Kidney capillary endothelial cell (primary cell): ENCODE measurements at regions not wholly inside any gene's neighbourhood (a gene's known extent, or its start where the extent isn't known, plus 50 kb on each side); places are given as distances from the start of the nearest gene placed in this dataset.

Experiments used
- DNase-seq: peaks from one replicate; pipeline ENCODE4 v3.0.0-alpha.2; 2018; ENCODE audit warnings: low spot score

DNA sequence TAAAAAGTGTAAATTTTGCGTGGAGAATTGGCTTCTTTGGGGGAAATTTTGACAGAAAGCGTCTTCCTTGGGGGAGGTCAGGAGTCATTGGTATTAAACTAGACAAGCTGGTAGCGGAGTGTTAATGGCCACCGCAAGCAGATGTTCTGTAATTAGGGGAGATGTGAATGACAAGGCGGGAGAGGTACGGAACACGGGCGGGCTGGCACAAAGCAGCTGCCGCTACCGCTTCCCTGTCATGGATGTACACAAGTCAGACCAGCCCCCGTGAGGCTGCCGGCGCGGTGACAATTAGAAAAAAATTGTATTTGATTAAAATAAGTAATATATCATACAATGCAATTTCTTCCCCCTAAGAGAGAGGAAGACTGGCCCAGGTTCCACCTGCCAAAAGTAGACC lies 501.6 kb downstream of the VRK1 start:
- DNase-seq: no peak

DNA sequence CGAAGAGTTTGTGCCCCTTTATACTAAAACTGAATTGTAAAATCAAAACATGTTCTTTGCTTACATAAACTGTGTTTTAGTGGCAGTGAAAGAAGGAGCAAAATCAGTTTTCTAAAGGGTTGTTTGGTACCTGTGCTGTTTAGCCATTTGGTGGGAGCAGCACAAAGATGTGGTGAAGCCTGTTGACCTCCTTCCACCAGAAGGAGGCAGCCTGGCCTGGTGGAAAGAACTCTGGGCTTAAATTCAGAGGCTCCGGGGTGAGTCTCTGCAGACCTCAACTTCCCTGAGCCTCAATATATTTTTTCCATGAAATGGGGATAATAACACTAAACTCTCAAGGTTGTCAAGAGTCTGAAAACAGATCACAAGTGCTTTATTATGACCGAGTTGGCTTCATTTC lies 502.5 kb downstream of the VRK1 start:
- no peak for DNase-seq

DNA sequence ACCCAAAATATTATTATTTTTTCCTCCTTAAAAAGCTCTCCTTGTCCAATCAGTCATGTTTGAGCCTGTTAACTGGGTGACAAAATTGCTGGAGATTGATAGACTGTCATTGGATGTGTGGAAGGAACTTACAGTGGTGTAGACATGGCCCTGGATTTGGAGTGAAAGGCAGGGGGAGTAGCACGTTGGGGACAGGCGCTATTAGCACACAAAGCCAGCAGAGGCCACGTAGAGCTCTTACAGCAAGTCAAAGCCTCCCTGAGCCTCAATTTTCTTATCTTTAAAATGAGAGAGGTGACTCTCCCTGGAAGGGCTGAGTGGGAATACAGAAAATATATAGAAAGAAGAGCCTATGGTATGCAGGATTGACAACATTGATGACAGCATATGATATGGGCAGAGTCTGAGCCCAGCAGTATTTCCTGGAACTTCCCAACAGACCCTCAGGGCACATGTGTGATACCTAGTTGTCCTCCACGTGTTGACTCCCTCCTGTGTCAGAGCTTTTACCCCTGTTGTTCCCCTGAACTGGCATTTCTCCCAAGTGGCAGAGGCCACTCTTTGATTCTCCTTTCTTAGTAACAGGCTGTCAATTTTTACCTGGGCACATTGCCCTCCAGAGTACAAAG lies 504.9 kb downstream of the VRK1 start:
- DNase-seq: no peak

DNA sequence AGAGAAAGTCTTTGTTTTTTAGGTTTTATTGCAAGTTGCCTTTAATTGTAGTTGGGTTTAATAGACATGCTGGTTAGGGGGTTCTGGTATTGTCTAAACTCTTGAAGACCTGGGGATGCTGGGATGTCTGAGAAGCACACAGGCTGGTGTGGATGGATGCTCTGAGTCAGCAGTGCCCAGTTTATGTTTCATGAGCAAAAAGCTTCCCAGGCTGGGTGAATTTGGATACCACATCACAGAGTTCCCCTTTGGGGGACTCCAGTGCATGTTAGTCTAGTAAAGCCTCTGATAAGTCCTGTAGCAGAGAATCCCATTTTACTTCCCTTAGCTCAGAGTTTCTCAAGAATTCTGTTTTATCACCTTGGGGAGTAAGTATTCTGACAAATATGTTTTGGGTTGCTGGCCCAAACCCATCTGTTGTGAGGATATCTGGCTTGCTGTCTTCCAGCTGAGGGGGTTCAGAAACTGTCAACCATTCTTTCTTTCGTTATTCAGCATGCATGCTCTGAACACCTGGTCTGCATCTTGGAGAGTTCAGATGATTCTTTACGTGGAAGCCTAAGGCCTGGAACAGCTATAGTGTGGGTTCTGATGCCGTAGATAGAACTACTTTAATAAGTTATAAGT lies 509.1 kb downstream of the VRK1 start:
- DNase-seq: no peak

DNA sequence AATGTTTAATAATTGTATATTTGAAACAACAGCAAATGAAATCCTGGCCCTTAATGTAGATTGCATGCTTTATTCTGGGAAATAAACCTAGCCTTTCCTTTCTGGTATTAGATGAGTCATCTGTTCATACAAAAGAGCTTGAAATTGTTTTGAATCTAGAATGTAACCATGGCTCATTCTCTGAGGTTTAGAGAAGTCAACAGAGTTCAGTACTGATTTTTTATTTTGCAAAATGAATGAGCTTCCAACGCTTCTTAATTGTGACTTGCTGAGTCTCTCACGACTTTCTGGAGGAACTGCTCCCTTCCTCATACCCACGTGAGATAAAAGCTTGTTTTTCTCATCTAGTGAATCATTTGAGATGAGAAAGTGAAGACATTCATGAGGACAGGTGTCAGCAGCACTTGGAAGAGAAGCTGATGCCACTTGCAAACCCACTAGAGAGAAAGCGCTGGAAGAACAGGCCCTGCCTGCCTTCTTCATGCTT lies 509.6 kb downstream of the VRK1 start:
- no peak for DNase-seq

DNA sequence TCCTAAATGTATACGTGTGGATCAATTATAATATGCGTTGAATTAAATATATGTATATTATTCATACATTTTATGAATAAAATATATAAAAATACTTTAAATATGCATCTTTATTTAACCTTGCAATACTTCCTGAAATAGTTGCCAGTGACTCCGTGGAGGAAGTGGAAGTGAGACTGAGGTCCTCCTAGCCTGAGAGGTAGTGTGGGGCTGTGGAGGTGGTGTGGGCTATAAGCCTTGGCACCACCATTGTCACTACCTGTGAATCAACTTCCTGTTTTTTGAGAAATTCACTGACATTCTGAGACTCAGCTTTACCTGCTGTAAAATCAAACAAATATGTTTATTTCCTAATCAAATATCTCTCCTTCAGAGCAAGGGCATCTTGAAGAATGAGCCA lies 514.2 kb downstream of the VRK1 start:
- no peak for DNase-seq

DNA sequence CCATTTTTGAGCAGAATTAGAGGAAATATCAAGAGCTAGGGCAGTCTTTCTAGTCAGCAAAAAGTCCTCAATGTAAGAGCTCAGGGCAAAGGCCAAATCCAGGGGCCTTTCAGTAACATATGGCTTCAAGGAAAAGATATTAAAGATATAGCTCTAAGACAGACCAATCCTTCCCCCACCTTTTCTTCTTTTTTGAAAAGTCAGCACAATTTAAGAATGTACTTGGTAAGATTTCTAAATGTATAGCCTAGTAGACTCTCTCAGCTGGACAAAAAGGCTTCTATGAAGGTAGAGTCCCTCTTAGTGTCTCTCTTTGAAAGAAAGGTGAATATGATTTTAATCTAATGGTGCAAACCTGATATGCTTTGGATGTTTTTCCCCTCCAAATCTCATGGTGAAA lies 515.7 kb downstream of the VRK1 start:
- no peak for DNase-seq

DNA sequence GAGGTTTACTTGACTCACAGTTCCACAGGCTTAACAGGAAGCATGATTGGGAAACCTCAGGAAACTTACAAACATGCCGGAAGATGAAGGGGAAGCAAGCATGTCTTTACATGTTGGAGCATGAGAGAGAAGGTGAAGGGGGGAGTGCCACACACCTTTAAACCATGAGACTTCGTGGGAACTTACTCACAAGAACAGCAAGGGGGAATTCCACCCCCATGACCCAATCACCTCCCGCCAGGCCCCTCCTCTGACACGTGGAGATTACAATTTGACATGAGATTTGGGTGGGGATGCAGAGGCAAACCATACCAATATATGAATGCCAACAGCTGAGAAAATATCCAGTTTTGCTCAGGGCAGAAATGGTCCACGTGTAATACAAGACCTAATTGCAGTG lies 518.6 kb downstream of the VRK1 start:
- DNase-seq: no peak

DNA sequence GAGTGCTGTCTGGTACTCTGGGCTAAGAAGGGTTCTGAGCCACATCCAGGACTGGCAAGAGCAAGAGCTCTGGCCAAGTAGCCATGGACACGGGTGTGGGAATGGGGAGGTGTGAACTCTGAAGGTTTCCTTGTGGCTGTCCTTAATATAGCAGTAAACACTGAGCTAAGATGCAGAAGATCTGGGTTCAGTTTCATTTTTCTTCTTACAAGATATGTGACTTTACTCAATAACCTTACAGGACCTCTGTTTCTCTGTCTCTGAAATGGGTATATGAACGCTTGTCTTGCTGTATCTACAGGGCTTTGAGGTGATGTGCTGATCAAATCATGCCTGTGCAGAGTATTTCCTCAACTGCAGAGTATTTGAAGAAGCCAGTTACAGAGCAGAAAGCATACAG lies 521.2 kb downstream of the VRK1 start:
- DNase-seq: no peak

DNA sequence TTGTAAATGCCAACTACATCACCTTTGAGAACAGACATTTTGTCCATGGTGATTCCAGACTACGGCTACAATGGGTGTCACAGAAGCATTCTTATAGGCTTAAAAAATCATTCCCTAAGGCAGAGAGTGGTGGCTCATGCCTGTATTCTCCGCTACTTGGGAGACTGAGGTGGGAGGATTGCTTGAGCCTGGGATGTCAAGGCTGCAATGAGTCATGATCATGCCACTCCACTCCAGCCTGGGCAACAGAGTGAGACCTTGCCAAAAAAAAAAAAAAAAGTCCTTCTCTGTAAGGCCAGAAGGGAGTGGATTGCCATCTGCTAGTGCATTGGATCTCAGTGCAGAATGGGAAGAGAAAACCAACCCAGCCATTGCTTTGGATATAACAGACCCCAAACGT lies 522.5 kb downstream of the VRK1 start:
- DNase-seq: no peak

DNA sequence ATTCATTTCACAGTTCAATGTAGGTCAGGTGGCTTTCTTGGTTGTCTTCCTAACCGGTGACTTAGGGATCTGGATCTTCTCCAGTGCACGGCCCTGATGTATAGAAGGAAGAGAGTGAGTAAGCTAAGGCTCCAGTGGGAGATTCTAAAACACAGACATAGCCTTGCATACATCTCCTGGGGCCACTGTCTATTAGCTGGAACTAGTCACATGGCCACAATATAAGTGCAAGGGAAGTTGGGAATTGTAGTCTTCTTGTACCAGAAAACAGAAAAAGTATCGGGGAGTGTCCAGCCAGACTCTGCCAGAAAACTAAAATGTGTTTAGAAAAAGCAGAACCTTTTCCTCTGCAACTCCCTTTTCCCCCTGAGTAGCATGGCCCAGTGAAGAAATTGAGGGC lies 531.6 kb downstream of the VRK1 start:
- DNase-seq: no peak

DNA sequence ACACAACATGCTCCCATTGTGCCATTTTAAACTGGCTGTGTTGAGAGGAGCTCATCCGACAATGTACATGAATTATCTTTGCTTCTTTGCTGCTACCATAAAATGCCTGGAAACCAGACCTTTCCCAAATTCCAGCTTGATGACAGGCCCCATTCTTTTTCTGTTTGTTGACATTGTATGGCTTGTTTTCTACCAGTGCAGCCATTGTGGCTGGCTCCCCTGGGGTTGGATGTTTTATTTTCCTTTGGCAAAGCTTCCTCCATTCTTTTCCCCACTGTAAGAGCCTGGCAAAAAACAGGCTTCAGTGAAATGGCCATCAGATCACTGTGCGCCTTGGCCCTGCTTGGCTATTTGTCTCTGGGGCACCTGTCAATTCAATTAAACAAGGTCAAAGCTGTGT lies 532.5 kb downstream of the VRK1 start:
- no peak for DNase-seq

DNA sequence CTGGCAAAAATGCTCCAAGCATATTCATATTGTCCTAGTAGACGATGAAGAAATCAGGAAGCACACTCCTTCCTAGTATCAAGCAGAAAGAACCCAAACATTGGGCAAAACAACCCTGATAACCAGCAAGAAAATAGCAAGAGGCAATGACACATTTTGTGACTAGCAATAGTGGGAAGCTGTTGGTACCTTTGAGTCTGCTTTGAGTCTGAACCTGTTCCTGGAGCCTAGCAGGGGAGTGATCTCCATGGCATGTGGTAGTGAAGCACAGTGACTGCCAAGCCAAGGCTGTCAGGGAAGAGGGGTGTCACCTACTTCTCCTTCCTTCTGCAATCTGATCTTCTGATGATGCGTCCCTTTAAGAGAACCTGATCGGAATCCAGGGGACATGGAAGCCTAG lies 533.9 kb downstream of the VRK1 start:
- no peak for DNase-seq

DNA sequence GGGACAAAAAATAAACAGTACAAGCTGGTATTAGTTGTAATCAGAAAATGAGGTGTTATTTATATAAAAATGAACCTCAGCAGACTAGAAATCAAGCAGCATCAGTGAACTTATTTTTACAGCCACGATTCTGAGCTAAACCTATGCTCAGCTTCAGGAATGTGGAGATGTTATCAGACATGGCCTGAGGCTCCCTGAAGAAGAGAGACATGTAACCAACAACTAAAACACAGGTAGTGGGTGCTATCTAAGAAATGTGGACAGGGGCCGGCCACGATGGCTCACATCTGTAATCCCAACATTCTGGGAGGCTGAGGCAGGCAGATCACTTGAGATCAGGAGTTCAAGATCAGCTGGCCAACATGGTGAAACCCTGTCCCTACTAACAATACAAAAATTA lies 534.3 kb downstream of the VRK1 start:
- no peak for DNase-seq

DNA sequence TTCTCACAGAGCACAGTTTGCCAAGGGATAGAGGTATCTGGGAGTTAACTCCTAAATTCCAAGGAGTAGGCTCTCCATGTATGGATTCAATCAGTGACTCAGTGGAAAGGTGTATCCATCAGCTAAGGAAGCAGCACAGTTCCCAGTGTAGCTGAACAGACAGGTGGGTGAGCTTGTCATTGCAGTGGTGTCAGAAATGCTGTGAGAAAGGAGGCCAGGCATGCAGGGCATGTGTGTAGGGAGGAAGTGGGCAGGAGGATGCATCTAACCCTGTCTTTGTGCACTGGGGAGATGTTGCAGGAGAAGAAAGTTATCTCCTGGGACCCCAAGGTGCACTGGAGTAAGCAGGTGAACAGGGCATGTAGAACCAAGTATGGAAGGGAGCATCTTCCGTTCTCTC lies 539.0 kb downstream of the VRK1 start:
- no peak for DNase-seq

DNA sequence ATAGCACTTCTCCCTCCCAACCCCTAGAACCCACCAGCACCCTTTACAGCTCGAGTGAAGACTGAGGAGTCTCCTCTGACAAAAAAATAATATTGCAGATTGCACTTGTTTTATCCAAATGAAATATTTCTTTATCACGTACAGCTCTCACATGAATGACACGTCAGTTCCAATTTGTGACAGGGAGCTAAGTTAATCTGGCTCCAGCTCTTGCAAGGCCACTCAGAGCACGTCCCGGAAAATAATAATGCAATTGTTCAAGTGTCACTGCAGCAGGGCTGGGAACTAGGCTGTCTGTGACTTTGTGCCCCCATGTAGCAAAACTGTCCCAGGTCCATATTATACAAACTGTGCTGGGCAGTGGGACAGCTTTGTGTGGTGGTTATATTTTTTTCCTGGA lies 539.6 kb downstream of the VRK1 start:
- DNase-seq: no peak

DNA sequence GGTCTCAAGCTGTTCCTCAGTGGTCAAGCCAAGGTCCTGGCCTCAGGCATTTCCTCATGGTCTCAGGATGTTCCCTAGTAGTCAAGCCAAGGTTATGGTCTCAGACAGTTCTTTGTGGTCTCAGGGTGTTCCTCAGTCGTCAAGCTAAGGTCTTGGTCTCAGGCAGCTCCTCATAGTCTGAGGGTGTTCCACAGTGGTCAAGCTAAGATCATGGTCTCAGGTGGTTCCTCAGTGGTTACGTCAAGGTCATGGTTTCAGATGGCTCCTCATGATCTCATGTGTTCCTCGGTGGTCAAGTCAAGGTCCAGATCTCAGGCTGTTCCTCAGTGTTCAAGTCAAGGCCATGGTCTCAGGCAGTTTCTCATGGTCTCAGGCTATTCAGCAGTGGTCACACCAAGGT lies 540.1 kb downstream of the VRK1 start:
- no peak for DNase-seq

DNA sequence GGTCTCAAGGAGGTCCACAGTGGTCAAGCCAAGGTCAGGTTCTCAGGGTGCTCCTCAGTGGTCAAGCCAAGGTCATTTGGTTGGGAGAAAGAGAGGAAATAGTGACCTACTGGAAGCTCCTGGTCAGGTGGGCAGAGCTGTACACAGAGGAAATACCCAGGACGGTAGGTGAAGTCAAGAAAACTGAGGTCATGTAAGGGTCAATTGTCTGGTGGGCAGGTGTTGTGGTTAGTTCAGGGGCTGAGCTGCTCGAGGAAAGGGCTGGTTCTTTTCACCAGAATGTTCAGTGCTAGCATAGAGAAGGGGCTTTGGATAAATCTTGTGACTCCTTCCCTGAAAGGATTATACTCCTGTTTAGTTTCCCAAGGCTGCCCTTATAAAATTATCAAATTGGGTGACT lies 540.5 kb downstream of the VRK1 start:
- no peak for DNase-seq

DNA sequence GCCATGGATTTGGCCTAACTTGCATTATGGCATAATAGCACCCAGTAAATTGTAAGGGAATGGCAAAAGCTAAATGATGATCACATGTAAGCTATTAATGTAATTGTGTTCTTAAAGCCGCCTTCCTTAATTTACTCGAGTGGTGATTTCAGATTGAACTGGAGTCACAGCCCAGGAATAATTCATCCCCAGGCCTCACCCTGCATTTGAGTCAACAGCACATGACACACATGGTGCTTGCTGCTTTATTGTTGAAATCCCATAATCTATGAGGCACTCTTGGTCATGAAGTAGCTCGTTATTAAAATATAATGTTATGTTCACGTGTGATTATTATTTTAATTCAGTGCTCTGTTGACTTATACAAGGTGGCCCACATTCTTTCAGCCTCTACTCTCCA lies 547.5 kb downstream of the VRK1 start:
- no peak for DNase-seq

DNA sequence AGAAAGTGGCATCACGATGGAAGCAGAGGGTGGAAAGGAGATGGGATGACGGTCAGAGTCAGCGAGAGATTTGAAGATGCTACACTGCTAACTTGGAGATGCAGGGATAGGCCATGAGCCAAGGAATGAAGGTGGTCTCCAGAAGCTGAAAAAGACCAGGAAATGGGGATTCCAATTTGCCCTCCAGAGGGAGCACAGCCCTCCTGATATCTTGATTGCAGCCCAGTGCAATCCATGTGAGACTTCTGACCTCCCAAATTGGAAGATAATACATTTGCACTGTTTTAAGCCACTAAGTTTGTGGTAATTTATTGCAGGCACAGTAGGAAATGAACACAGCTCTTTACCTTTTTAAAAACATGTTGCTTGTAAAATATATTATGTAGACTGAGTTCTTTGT lies 549.5 kb downstream of the VRK1 start:
- DNase-seq: no peak

DNA sequence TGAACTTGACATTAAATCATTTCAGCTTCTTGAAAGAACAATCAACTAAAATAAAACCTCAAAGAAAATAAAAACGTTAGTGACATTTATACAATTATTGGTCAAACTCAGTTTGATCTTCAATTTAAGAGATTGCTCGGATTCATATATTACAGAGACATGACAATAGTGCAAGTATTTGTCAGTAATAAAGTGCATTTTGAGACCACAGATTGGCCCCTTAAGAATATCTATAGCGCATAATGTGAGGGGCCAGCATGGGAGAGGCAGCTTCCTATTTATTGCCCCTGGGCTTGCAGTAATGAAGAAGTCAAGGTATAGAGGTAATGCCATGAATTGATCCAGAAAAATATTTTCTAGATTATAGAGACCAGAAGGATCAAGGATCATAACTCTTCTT lies 552.3 kb downstream of the VRK1 start:
- DNase-seq: no peak

DNA sequence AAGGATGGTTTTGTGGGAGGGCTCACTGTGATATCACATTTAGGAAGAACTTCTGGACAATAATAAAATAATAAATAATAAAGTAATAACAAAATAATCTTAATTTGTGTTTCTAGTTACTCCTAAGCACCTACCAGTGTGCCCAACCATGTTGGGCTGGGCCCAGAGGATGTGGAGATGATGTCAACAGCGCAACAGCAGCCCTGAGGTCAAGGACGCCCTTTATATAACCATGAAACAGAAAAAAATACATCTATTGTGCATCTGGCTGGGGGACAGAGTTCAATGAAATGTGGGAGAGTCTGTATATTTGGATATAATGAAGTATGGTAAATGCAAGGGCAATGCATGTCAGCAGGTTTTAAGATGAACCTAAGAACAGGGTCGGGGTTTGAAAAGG lies 552.8 kb downstream of the VRK1 start:
- DNase-seq: no peak

DNA sequence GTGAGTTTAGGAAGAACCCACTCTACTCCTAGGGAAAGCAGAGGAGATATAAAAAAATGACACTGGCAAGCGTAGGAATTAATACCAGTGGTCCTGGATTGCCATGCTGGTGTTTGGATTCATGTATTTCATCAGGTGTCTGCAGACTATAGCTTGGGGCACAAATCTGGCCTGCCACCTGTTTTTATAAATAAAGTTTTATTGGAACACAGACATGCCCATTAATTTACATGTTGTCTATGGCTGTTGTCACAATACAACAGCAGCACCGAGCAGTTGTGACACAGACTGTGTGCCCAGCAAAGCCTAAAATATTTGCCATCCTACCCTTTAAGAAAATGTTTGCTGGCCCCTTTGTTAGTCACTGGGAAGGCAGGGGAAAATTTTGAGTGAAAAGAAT lies 553.2 kb downstream of the VRK1 start:
- DNase-seq: no peak
